GM23338 (cell line): ENCODE measurements at regions not wholly inside any gene's neighbourhood (a gene's known extent, or its start where the extent isn't known, plus 50 kb on each side); places are given as distances from the start of the nearest gene placed in this dataset.

Experiments used
- ATAC-seq: fragments of 200-7000 bp; cut with Tn5 transposase; 3 replicates; pipeline ENCODE4 v1.9.1; 2020
- DNase-seq: peaks from one replicate; pipeline ENCODE4 v3.0.0-alpha.2; 2015; ENCODE audit warnings: low spot score
- H2AFZ ChIP-seq: fragments of 200-600 bp; sonication (generic); 2 replicates; pipeline ENCODE4 v1.8.0; 2016; ENCODE audit warnings: antibody characterized with exemption, mild to moderate bottlenecking, moderate library complexity
- H3F3A ChIP-seq: fragments of 200-600 bp; sonication (generic); replicated peaks from 2 replicates; pipeline ENCODE4 v1.8.0; 2017; ENCODE audit warnings: antibody characterized with exemption, mixed run types, low read depth
- H3K27ac ChIP-seq: fragments of 200-600 bp; sonication (generic); 2 replicates; pipeline ENCODE4 v1.6.1; 2016; ENCODE audit warnings: low read depth
- H3K27me3 ChIP-seq: fragments of 200-600 bp; sonication (generic); 2 replicates; pipeline ENCODE4 v1.8.0; 2016; ENCODE audit warnings: mild to moderate bottlenecking, mixed run types, moderate library complexity; ENCODE audit not compliant: insufficient read depth
- H3K36me3 ChIP-seq: fragments of 200-600 bp; sonication (generic); 2 replicates; pipeline ENCODE4 v1.8.0; 2016; ENCODE audit warnings: mild to moderate bottlenecking; ENCODE audit not compliant: insufficient read depth
- H3K4me1 ChIP-seq: fragments of 200-600 bp; sonication (generic); 2 replicates; pipeline ENCODE4 v1.8.0; 2016; ENCODE audit warnings: mild to moderate bottlenecking, moderate library complexity; ENCODE audit not compliant: insufficient read depth
- H3K4me2 ChIP-seq: fragments of 200-600 bp; sonication (generic); 2 replicates; pipeline ENCODE4 v1.7.1; 2017; ENCODE audit warnings: mixed run types
- H3K4me3 ChIP-seq: fragments of 200-600 bp; sonication (generic); 2 replicates; pipeline ENCODE4 v1.6.1; 2016; ENCODE audit warnings: mixed run types
- H3K79me2 ChIP-seq: fragments of 200-600 bp; sonication (generic); replicated peaks from 2 replicates; pipeline ENCODE4 v1.8.0; 2017; ENCODE audit warnings: mild to moderate bottlenecking; ENCODE audit not compliant: insufficient read depth
- H3K9me2 ChIP-seq: fragments of 200-600 bp; sonication (generic); 2 replicates; pipeline ENCODE4 v1.8.0; 2017; ENCODE audit not compliant: insufficient read depth
- H4K20me1 ChIP-seq: fragments of 200-600 bp; sonication (generic); replicated peaks from 2 replicates; pipeline ENCODE4 v1.8.0; 2017; ENCODE audit warnings: mild to moderate bottlenecking; ENCODE audit not compliant: insufficient read depth
- H3K27ac Mint-ChIP-seq: 2 replicates; pipeline ENCODE4 v1.8.0; 2020; ENCODE audit warnings: inconsistent platforms, mild to moderate bottlenecking, moderate library complexity, mixed read lengths
- H3K27me3 Mint-ChIP-seq: 3 replicates; pipeline ENCODE4 v1.8.0; 2022; ENCODE audit warnings: low read depth, mild to moderate bottlenecking, moderate library complexity, mixed read lengths, inconsistent platforms; ENCODE audit not compliant: insufficient read depth, poor library complexity
- H3K36me3 Mint-ChIP-seq: 3 replicates; pipeline ENCODE4 v1.8.0; 2021; ENCODE audit warnings: low read depth, mild to moderate bottlenecking, inconsistent platforms, moderate library complexity, mixed read lengths
- H3K4me1 Mint-ChIP-seq: 3 replicates; pipeline ENCODE4 v1.8.0; 2020; ENCODE audit warnings: mild to moderate bottlenecking, inconsistent platforms, mixed read lengths
- H3K4me3 Mint-ChIP-seq: 3 replicates; pipeline ENCODE4 v1.8.0; 2021; ENCODE audit warnings: moderate library complexity, mild to moderate bottlenecking, inconsistent platforms, mixed read lengths
- H3K9me3 Mint-ChIP-seq: 3 replicates; pipeline ENCODE4 v1.8.0; 2020; ENCODE audit warnings: moderate library complexity, mild to moderate bottlenecking, inconsistent platforms, mixed read lengths
- CREB1 ChIP-seq: fragments of 250-450 bp; sonication (Bioruptor Pico); IDR thresholded peaks from 2 replicates; pipeline ENCODE4 v1.5.0; 2020; ENCODE audit warnings: low read depth, mild to moderate bottlenecking, moderate library complexity
- CTCF ChIP-seq, 2 experiments: fragments of 200-600 bp in 1 of 2; sonication (generic) in 1 of 2; conservative IDR thresholded peaks; 2 replicates each; pipeline versions ENCODE4 v1.5.1 to v1.6.1; 2016 to 2017; ENCODE audit warnings: antibody characterized with exemption in 2 of 2, low read depth in 2 of 2, mild to moderate bottlenecking in 2 of 2, moderate library complexity in 1 of 2
- ETS1 ChIP-seq: IDR thresholded peaks from 2 replicates; pipeline ENCODE4 v1.6.1; 2016; ENCODE audit warnings: antibody characterized with exemption
- EZH2 ChIP-seq: fragments of 200-600 bp; sonication (generic); IDR thresholded peaks from one replicate; pipeline ENCODE4 v1.8.0; 2017; ENCODE audit warnings: antibody characterized with exemption, mild to moderate bottlenecking, low read depth; ENCODE audit not compliant: unreplicated experiment
- EZH2phosphoT487 ChIP-seq: fragments of 200-600 bp; sonication (generic); IDR thresholded peaks from one replicate; pipeline ENCODE4 v1.8.1; 2018; ENCODE audit warnings: antibody characterized with exemption; ENCODE audit not compliant: unreplicated experiment
- JUNB ChIP-seq: IDR thresholded peaks from one replicate; pipeline ENCODE4 v1.6.1; 2016; ENCODE audit warnings: antibody characterized with exemption; ENCODE audit not compliant: unreplicated experiment
- NANOG ChIP-seq: IDR thresholded peaks from 2 replicates; pipeline ENCODE4 v1.6.1; 2016; ENCODE audit warnings: antibody characterized with exemption, borderline replicate concordance
- POLR2AphosphoS5 ChIP-seq: IDR thresholded peaks from 2 replicates; pipeline ENCODE4 v1.6.1; 2016; ENCODE audit warnings: antibody characterized with exemption, low read depth
- STAT1 ChIP-seq: IDR thresholded peaks from one replicate; pipeline ENCODE4 v1.6.1; 2016; ENCODE audit warnings: antibody characterized with exemption; ENCODE audit not compliant: unreplicated experiment
- ZNF114 ChIP-seq: fragments of 250-450 bp; sonication (Bioruptor Pico); IDR thresholded peaks from 2 replicates; pipeline ENCODE4 v1.5.0; 2020; ENCODE audit warnings: mild to moderate bottlenecking, moderate library complexity
- ZNF331 ChIP-seq: fragments of 250-450 bp; sonication (Bioruptor Pico); IDR thresholded peaks from 2 replicates; pipeline ENCODE4 v1.5.0; 2020; ENCODE audit warnings: low read depth, mild to moderate bottlenecking, moderate library complexity
- TF ChIP-seq, protein P1 (sequence below): fragments of 250-450 bp; sonication (Bioruptor Pico); IDR thresholded peaks from 2 replicates; pipeline ENCODE4 v1.5.0; 2020; ENCODE audit warnings: mild to moderate bottlenecking, moderate library complexity
- TF ChIP-seq, protein P2 (sequence below): IDR thresholded peaks from one replicate; pipeline ENCODE4 v1.6.1; 2018; ENCODE audit warnings: antibody characterized with exemption; ENCODE audit not compliant: unreplicated experiment

- no peaks in the 10 kb centered on the region for H3K9me2 ChIP-seq
- no peaks in the 10 kb centered on the region for H3K27me3 Mint-ChIP-seq
- H3K4me3 ChIP-seq: no peak overlapping the region
- TF ChIP-seq ZNF331 (CRISPR knock-in tag): no peak
- TF ChIP-seq NANOG: no peak
- TF ChIP-seq ETS1: no peak
- no peak for TF ChIP-seq CTCF (conservative IDR thresholded peaks at IDR 0.05; ENCODE audit: low read depth in 2 of 2)
- no peak for TF ChIP-seq EZH2
- TF ChIP-seq EZH2phosphoT487: no peak
- TF ChIP-seq, protein P1, sequence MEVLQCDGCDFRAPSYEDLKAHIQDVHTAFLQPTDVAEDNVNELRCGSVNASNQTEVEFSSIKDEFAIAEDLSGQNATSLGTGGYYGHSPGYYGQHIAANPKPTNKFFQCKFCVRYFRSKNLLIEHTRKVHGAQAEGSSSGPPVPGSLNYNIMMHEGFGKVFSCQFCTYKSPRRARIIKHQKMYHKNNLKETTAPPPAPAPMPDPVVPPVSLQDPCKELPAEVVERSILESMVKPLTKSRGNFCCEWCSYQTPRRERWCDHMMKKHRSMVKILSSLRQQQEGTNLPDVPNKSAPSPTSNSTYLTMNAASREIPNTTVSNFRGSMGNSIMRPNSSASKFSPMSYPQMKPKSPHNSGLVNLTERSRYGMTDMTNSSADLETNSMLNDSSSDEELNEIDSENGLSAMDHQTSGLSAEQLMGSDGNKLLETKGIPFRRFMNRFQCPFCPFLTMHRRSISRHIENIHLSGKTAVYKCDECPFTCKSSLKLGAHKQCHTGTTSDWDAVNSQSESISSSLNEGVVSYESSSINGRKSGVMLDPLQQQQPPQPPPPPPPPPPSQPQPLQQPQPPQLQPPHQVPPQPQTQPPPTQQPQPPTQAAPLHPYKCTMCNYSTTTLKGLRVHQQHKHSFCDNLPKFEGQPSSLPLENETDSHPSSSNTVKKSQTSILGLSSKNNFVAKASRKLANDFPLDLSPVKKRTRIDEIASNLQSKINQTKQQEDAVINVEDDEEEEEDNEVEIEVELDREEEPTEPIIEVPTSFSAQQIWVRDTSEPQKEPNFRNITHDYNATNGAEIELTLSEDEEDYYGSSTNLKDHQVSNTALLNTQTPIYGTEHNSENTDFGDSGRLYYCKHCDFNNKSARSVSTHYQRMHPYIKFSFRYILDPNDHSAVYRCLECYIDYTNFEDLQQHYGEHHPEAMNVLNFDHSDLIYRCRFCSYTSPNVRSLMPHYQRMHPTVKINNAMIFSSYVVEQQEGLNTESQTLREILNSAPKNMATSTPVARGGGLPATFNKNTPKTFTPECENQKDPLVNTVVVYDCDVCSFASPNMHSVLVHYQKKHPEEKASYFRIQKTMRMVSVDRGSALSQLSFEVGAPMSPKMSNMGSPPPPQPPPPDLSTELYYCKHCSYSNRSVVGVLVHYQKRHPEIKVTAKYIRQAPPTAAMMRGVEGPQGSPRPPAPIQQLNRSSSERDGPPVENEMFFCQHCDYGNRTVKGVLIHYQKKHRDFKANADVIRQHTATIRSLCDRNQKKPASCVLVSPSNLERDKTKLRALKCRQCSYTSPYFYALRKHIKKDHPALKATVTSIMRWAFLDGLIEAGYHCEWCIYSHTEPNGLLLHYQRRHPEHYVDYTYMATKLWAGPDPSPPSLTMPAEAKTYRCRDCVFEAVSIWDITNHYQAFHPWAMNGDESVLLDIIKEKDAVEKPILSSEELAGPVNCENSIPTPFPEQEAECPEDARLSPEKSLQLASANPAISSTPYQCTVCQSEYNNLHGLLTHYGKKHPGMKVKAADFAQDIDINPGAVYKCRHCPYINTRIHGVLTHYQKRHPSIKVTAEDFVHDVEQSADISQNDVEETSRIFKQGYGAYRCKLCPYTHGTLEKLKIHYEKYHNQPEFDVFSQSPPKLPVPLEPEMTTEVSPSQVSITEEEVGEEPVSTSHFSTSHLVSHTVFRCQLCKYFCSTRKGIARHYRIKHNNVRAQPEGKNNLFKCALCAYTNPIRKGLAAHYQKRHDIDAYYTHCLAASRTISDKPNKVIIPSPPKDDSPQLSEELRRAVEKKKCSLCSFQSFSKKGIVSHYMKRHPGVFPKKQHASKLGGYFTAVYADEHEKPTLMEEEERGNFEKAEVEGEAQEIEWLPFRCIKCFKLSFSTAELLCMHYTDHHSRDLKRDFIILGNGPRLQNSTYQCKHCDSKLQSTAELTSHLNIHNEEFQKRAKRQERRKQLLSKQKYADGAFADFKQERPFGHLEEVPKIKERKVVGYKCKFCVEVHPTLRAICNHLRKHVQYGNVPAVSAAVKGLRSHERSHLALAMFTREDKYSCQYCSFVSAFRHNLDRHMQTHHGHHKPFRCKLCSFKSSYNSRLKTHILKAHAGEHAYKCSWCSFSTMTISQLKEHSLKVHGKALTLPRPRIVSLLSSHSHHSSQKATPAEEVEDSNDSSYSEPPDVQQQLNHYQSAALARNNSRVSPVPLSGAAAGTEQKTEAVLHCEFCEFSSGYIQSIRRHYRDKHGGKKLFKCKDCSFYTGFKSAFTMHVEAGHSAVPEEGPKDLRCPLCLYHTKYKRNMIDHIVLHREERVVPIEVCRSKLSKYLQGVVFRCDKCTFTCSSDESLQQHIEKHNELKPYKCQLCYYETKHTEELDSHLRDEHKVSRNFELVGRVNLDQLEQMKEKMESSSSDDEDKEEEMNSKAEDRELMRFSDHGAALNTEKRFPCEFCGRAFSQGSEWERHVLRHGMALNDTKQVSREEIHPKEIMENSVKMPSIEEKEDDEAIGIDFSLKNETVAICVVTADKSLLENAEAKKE (CRISPR knock-in tag): no peak
- no peak for TF ChIP-seq STAT1
- TF ChIP-seq ZNF114 (CRISPR knock-in tag): no peak
- TF ChIP-seq POLR2AphosphoS5: no peak
- no peak for TF ChIP-seq JUNB
- TF ChIP-seq, protein P2, sequence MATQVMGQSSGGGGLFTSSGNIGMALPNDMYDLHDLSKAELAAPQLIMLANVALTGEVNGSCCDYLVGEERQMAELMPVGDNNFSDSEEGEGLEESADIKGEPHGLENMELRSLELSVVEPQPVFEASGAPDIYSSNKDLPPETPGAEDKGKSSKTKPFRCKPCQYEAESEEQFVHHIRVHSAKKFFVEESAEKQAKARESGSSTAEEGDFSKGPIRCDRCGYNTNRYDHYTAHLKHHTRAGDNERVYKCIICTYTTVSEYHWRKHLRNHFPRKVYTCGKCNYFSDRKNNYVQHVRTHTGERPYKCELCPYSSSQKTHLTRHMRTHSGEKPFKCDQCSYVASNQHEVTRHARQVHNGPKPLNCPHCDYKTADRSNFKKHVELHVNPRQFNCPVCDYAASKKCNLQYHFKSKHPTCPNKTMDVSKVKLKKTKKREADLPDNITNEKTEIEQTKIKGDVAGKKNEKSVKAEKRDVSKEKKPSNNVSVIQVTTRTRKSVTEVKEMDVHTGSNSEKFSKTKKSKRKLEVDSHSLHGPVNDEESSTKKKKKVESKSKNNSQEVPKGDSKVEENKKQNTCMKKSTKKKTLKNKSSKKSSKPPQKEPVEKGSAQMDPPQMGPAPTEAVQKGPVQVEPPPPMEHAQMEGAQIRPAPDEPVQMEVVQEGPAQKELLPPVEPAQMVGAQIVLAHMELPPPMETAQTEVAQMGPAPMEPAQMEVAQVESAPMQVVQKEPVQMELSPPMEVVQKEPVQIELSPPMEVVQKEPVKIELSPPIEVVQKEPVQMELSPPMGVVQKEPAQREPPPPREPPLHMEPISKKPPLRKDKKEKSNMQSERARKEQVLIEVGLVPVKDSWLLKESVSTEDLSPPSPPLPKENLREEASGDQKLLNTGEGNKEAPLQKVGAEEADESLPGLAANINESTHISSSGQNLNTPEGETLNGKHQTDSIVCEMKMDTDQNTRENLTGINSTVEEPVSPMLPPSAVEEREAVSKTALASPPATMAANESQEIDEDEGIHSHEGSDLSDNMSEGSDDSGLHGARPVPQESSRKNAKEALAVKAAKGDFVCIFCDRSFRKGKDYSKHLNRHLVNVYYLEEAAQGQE: no peak
- TF ChIP-seq CREB1 (CRISPR knock-in tag): no peak
- no peak overlapping the region for H2AFZ ChIP-seq
- H3K79me2 ChIP-seq: no peaks in the 10 kb centered on the region
- no peak overlapping the region for H3K4me3 Mint-ChIP-seq
- ATAC-seq: no peak
- H3K4me2 ChIP-seq: no peak overlapping the region
- no peak for DNase-seq
- H3K27me3 ChIP-seq: no peaks in the 10 kb centered on the region
- H3K4me1 ChIP-seq: no peaks in the 10 kb centered on the region
- H3K36me3 ChIP-seq: no peaks in the 10 kb centered on the region
- H4K20me1 ChIP-seq: no peaks in the 10 kb centered on the region
- peaks cover 54% of the 10 kb centered on the region for H3K36me3 Mint-ChIP-seq
- H3K4me1 Mint-ChIP-seq: no peaks in the 10 kb centered on the region
- H3K27ac ChIP-seq: no peak overlapping the region
- H3K27ac Mint-ChIP-seq: no peak overlapping the region
- peaks cover 95% of the 10 kb centered on the region for H3K9me3 Mint-ChIP-seq
- no peaks in the 10 kb centered on the region for H3F3A ChIP-seq
Measured at GRCh38 chr18:78849046-78849445, 130.6 kb upstream of the SALL3 start.
